ENCODE measurements at regions not wholly inside any gene's neighbourhood (a gene's known extent, or its start where the extent isn't known, plus 50 kb on each side); places are given as distances from the start of the nearest gene placed in this dataset.

DNA sequence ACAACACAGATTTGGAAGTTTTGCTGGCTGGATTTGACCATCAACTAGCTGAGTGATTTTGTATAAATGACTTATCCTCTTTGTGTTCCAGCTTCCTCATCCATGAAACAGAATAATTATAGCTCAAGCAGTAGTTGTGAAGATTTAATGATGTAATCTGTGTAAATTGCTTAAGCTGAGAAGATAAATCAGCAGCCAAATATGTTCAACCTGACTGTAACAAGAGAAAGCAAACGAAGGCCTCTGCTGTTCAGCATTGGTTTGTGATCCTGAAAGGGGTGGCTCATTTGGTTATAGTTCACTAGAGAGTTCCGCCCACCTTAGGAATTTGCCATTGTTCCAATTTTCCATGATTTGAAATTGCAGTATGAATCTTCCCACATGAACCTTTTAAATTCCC, 75.7 kb upstream of the CCDC112 start:
- no peak for DNase-seq

DNA sequence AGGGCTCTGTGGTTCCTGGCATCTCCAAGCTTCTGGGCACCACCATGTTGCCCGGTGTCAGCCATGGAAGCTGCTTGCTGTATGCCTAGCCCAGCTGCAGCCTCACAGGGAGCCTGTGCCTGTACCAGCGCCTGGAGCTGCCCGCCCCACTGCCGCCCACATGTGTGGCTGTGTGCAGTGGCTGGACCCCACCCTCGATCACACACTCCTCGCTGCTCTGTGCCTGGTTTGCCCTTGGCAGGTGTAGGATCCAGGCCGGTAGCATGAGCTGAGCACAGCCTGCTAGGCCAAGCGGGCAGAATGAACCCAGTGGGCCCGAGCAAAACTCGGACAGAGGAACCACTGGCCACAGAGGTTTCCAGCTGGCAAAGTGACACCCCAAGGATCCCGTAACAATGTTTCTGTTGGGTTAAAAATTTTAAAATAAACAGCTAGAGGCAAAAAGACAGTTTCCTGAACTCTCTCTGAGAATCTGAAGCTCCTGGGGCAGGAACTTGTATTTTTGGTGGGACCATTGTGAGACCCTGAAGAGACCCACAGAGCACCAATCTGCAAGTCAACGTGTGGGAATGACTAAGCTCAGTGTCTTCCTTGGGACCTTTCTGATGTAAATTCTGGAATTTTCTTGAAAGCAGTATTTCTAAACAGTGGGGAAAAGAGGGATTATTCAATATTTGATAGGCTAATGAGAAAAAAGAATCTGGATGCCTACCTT, 73.1 kb upstream of the CCDC112 start:
- no peak for DNase-seq

DNA sequence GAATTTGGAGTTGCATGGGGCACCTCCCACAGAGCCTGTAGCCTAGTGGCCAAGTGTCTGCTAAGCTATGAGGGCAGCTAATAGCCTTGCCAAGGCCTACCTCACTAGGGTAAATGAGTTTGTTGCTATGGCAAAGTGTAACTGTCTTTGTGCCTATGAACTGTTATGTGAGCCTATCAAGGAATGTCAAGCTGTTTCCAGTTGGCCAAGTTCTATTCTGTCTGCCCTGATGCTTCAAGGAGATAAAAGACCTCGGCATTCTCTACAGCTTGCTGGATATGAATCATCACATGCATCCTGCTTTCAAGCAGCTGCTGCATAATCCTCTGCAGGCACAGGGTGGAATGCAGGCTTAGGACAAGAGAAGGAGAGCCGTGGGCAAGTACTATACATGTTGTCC, 69.8 kb upstream of the CCDC112 start:
- DNase-seq, result no peak

- no peak for DNase-seq
Measured at GRCh38 chr5:115363879-115364278, 67.4 kb upstream of the CCDC112 start.

DNA sequence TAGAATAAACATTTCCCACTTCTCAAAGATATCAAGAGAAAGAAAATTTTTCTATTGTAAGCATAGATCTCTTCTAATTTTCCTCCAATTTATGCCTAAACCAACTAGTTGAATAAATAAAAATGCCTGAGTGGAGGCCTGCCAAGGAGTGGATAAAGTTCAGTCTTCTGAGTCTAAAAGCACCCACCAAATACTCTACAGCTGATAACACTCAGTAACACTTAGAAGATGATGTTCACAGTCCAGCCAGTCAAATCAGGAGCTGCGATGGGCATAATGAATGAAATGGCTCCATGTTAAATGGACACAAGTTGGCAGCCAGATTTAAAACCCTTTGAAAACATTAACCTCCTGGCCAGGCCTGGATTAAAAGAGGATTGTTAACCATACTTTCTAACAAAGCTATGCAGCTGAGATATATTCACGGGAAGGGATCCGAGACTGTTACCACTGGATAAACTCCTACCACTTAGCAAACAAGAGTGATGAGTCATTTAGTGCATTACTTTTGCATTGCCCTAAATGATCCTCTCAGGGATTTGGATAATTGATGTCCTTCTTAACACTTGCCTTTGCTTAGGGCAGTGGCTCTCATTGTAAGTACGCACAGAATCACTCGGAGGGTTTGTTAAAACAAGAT, 63.7 kb upstream of the CCDC112 start:
- DNase-seq, result no peak

- DNase-seq, result no peak
Measured at GRCh38 chr5:115355767-115356381, 59.4 kb upstream of the CCDC112 start.

- no peak for DNase-seq
Measured at GRCh38 chr5:115355095-115355494, 58.6 kb upstream of the CCDC112 start.

- DNase-seq, result no peak
Measured at GRCh38 chr5:115354246-115354645, 57.8 kb upstream of the CCDC112 start.

- DNase-seq, result no peak
Measured at GRCh38 chr5:115352571-115352970, 56.1 kb upstream of the CCDC112 start.

- DNase-seq, result no peak
Measured at GRCh38 chr5:115351356-115352195, 55.1 kb upstream of the CCDC112 start.

- DNase-seq, result no peak
Measured at GRCh38 chr5:115350894-115351293, 54.4 kb upstream of the CCDC112 start.

- peak; percentile 30 for DNase-seq
Measured at GRCh38 chr5:115349001-115349817, 52.8 kb upstream of the CCDC112 start.

- DNase-seq, result no peak
Measured at GRCh38 chr5:115348175-115348574, 51.7 kb upstream of the CCDC112 start.

Measured in NCI-H774 (cell line).